ENCODE measurements at regions not wholly inside any gene's neighbourhood (a gene's known extent, or its start where the extent isn't known, plus 50 kb on each side); places are given as distances from the start of the nearest gene placed in this dataset.
A peak's percentile ranks its signal among the peaks of the same experiment; 100 is the strongest.

DNA sequence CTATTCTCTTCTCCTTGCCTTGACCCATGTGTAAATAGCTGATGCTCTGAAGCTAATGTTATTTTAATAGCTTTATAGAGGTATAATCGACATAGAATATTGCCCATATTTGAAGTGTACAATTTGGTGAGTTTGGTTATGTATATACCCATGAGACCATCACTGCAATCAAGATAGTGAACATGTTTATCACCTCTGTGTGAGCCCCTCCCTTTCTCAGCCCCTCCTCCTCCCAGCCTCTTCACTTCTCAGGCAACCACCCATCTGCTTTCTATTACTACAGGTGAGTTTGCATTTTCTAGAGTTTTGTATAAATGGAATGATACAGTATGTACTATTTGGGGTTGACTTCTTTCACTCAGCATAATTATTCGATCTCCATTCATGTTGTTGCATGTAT lies 181.1 kb downstream of the INO80D start:
- no peak for DNase-seq
- H3K4me3 ChIP-seq (ENCODE audit: low read depth, low read length), result no peak overlapping the region
- ChIA-PET POLR2A (no interaction called here), CTCF (no interaction called here)
- H3K9me3 ChIP-seq, result no peaks in the 10 kb centered on the region
- H3K27me3 Mint-ChIP-seq (ENCODE audit: insufficient read depth, unreplicated experiment), result no peaks in the 10 kb centered on the region
- no peaks in the 10 kb centered on the region for H3K36me3 Mint-ChIP-seq (ENCODE audit: insufficient read depth, unreplicated experiment)
- no peak overlapping the region for H3K27ac Mint-ChIP-seq (ENCODE audit: unreplicated experiment)
- H3K36me3 ChIP-seq (ENCODE audit: control insufficient read depth, insufficient read depth, low read length), result no peaks in the 10 kb centered on the region
- H3K4me1 Mint-ChIP-seq (ENCODE audit: low read depth, unreplicated experiment), result peaks cover 21% of the 10 kb centered on the region
- intact Hi-C loops (cut with micrococcal nuclease; ENCODE audit: unreplicated experiment), result no loop called here
- TF ChIP-seq, protein P1, sequence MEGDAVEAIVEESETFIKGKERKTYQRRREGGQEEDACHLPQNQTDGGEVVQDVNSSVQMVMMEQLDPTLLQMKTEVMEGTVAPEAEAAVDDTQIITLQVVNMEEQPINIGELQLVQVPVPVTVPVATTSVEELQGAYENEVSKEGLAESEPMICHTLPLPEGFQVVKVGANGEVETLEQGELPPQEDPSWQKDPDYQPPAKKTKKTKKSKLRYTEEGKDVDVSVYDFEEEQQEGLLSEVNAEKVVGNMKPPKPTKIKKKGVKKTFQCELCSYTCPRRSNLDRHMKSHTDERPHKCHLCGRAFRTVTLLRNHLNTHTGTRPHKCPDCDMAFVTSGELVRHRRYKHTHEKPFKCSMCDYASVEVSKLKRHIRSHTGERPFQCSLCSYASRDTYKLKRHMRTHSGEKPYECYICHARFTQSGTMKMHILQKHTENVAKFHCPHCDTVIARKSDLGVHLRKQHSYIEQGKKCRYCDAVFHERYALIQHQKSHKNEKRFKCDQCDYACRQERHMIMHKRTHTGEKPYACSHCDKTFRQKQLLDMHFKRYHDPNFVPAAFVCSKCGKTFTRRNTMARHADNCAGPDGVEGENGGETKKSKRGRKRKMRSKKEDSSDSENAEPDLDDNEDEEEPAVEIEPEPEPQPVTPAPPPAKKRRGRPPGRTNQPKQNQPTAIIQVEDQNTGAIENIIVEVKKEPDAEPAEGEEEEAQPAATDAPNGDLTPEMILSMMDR (IDR thresholded peaks at IDR 0.05; ENCODE audit: insufficient read depth in 1 of 2, low read depth in 1 of 2, low read length in 1 of 2, severe bottlenecking in 1 of 2, unreplicated experiment in 1 of 2), result no peak
- H3K4me3 Mint-ChIP-seq (ENCODE audit: unreplicated experiment), result no peak overlapping the region
- BruUV-seq (replicated peaks), result no TSS peak
- H3K27me3 ChIP-seq (replicated peaks; ENCODE audit: control insufficient read depth, insufficient read depth, low read length), result no peaks in the 10 kb centered on the region
- peaks cover 22% of the 10 kb centered on the region for H3K4me1 ChIP-seq
- H3K9me3 Mint-ChIP-seq (ENCODE audit: unreplicated experiment), result no peaks in the 10 kb centered on the region

DNA sequence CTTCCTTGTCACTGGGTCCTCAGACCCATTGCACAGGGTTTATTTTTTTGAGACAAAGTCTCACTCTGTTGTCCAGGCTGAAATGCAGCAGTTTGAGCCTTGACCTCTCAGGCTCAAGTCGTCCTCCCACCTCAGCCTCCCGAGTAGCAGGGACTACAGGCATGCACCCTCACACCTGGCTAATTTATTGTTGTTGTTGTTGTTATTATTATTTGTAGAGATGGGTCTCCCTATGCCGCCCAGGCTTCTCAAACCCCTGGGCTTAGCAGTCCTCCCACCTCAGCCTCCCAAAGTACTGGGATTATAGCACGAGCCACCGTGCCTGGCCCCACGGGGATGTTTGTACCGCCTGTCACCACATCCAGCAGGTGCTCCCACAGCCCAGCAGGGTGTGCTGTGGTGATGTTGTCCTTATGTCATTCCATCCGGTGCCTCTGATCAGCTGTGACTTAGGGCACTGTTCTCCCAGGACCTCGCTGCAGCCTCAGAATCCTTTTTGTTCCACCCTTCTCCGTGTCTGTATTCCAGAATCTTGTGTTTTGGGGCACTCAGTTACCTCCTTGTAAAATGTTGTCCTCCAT lies 182.3 kb downstream of the INO80D start:
- TF ChIP-seq, protein P1 (IDR thresholded peaks at IDR 0.05; ENCODE audit: insufficient read depth in 1 of 2, low read depth in 1 of 2, low read length in 1 of 2, severe bottlenecking in 1 of 2, unreplicated experiment in 1 of 2), result peak; percentile 49
- POLR2A ChIA-PET, result no interaction called here
- Histone ChIP-seq H3K4me3 (ENCODE audit: low read depth, low read length) (no peak overlapping the region), H3K9me3 (no peaks in the 10 kb centered on the region), H3K4me1 (peaks cover 22% of the 10 kb centered on the region), H3K36me3 (ENCODE audit: control insufficient read depth, insufficient read depth, low read length) (no peaks in the 10 kb centered on the region), H3K27me3 (replicated peaks; ENCODE audit: control insufficient read depth, insufficient read depth, low read length) (no peaks in the 10 kb centered on the region)
- H3K27ac Mint-ChIP-seq (ENCODE audit: unreplicated experiment), result no peak overlapping the region
- BruUV-seq (replicated peaks), result no TSS peak
- CTCF ChIA-PET, result interaction anchor here (0.7 to 1.0 kb wide), 2 partner anchors 22 to 26 kb away, joined by 3 read pairs; no protein-coding TSS in a partner anchor
- H3K9me3 Mint-ChIP-seq (ENCODE audit: unreplicated experiment), result no peaks in the 10 kb centered on the region
- DNase-seq, result peak; percentile 43 to 63
- no peak overlapping the region for H3K4me3 Mint-ChIP-seq (ENCODE audit: unreplicated experiment)
- intact Hi-C loops (cut with micrococcal nuclease; ENCODE audit: unreplicated experiment), result no loop called here
- H3K4me1 Mint-ChIP-seq (ENCODE audit: low read depth, unreplicated experiment), result peaks cover 21% of the 10 kb centered on the region
- no peaks in the 10 kb centered on the region for H3K36me3 Mint-ChIP-seq (ENCODE audit: insufficient read depth, unreplicated experiment)
- H3K27me3 Mint-ChIP-seq (ENCODE audit: insufficient read depth, unreplicated experiment), result no peaks in the 10 kb centered on the region

DNA sequence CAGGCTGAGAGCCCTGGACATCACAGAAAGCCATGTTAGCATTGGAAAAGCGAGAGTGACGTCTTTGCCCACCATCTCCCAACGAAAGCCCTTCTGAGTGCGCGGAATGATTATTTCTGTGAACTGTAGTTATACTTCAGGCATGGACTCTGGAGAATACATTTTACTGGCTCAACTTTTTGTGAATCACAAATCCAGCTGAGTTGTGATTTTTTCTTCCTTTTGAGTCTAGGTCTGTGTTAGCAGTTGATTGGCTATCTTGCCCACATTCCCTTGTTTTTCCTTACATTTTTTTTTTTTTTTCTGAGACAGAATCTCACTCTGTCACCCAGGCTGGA lies 183.1 kb downstream of the INO80D start:
- BruUV-seq (replicated peaks), result TSS peak; percentile 74
- Histone ChIP-seq H3K4me1 (peaks cover 22% of the 10 kb centered on the region), H3K9me3 (no peaks in the 10 kb centered on the region), H3K27me3 (replicated peaks; ENCODE audit: control insufficient read depth, insufficient read depth, low read length) (no peaks in the 10 kb centered on the region), H3K4me3 (ENCODE audit: low read depth, low read length) (no peak overlapping the region), H3K36me3 (ENCODE audit: control insufficient read depth, insufficient read depth, low read length) (no peaks in the 10 kb centered on the region)
- DNase-seq, result no peak
- Mint-ChIP-seq H3K4me3 (ENCODE audit: unreplicated experiment) (peak overlapping the region; percentile 64), H3K4me1 (ENCODE audit: low read depth, unreplicated experiment) (peaks cover 21% of the 10 kb centered on the region), H3K27ac (ENCODE audit: unreplicated experiment) (peak overlapping the region; percentile 84), H3K36me3 (ENCODE audit: insufficient read depth, unreplicated experiment) (no peaks in the 10 kb centered on the region), H3K27me3 (ENCODE audit: insufficient read depth, unreplicated experiment) (no peaks in the 10 kb centered on the region), H3K9me3 (ENCODE audit: unreplicated experiment) (no peaks in the 10 kb centered on the region)
- intact Hi-C loops (cut with micrococcal nuclease; ENCODE audit: unreplicated experiment), result loop anchor here (1.0 kb wide), 2 partner anchors 23 to 45 kb away; no protein-coding TSS in a partner anchor
- CTCF ChIA-PET, result interaction anchor here (2.0 kb wide), 1 partner anchor 23 kb away, joined by 16 read pairs; no protein-coding TSS in a partner anchor
- POLR2A ChIA-PET, result no interaction called here
- TF ChIP-seq, protein P1 (IDR thresholded peaks at IDR 0.05; ENCODE audit: insufficient read depth in 1 of 2, low read depth in 1 of 2, low read length in 1 of 2, severe bottlenecking in 1 of 2, unreplicated experiment in 1 of 2), result no peak

Measured in Caco-2 (cell line).